ENCODE measurements at regions not wholly inside any gene's neighbourhood (a gene's known extent, or its start where the extent isn't known, plus 50 kb on each side); places are given as distances from the start of the nearest gene placed in this dataset.

- no peak for DNase-seq (ENCODE audit: low read depth)
These were observed 442.7 kb upstream of the CDH8 start for GRCh38 chr16:62478903-62479458.

DNA sequence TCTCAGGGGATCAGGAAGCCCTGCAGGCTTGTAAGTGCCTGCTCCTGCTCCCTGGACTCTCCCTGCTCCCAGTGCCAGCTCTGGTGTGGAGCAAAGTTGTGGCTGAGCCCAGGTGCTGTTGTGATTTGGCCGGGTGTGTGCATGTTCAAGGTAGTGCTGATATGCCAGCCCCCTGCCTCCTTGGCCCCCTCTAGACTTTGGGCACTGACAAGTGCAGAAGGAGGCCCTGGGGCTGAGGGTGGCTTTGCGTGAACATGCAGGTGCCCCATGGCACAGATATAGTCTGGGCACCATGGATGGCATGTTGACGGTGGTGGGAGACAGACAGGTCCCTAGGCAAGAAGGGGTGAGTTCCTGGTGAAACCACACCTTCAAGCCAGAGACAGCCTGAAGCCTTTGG lies 441.6 kb upstream of the CDH8 start:
- no peak for DNase-seq (ENCODE audit: low read depth)

DNA sequence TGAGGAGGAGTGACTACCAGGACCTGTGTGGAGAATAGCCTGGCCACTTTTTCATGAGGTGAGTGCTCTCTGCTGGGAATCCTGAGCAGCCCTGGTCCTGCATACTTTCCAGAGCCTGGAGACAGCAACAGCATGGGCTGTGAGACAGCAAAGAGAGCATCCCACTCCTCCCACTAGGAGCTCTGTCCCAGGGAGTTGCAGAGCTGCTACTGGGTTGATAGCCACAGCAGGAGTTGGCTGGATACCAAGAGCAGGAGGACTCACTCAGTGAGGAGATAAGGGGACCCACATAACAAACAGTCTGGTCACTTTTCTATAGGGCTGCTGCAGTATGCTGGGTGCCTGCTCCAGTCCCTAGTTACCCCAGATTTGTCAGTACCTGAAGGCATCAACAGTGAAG lies 439.3 kb upstream of the CDH8 start:
- DNase-seq (ENCODE audit: low read depth), result no peak

DNA sequence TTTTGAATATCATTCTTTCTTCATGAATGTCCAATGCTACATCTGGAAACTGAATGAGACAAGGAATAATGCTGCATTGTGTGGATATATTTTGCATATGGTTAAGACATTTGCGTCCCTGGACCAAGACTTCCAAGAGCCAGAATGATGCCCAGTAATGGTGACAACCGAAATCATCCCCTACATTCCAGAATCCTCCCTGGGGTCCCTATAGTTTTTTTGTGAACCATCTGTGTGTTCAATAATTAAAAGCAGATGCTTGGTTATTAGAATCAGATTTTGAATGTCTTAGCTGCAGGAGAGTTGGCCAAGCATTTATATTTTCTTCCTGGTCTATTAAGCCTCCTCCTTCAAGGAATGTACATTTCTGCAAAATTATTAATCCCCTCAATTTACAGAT lies 426.7 kb upstream of the CDH8 start:
- no peak for DNase-seq (ENCODE audit: low read depth)

GRCh38 chr16:62450291-62450690 lies 414.1 kb upstream of the CDH8 start:
- no peak for DNase-seq (ENCODE audit: low read depth)

- no peak for DNase-seq (ENCODE audit: low read depth)
These were observed 409.7 kb upstream of the CDH8 start for GRCh38 chr16:62445909-62446308.

GRCh38 chr16:62424206-62424605 lies 388.0 kb upstream of the CDH8 start:
- no peak for DNase-seq (ENCODE audit: low read depth)

- no peak for DNase-seq (ENCODE audit: low read depth)
These were observed 372.5 kb upstream of the CDH8 start for GRCh38 chr16:62408760-62409159.

- no peak for DNase-seq (ENCODE audit: low read depth)
These were observed 370.1 kb upstream of the CDH8 start for GRCh38 chr16:62406387-62406786.

DNA sequence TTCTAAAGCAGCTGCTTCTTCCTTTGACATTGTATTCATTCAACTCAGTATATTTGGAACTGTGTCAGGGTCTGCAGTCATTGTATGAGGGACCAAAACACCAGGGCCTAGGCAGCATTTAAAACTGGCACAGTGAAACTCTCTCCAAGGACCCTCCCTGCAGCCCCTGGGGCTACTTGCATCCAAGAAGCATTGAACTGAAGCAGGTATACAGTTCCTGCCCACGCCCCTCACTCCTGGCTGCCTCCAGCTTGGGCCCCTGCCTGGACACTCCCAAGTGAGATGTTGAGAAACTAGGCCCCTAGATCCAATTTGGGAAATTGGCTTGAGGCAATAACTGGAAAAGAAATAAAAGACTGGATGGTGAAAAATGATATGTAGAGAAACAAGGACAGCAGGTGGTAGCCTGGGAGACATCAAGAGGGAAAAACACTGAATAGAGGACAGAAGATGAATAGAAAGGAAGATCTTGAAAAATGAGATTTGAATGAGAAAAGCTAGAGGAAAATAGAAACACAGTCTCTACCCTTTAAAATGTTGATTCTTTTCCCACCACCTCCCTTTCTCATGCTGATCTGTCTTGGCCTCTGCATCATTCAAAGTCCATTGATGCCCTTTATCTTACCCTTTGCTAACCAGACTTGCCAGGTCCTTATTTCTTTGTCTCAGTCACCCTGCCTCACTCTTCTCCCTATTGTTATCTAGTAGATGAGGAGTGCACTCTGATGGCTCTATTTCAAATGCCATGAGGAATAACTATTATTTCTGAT lies 368.8 kb upstream of the CDH8 start:
- DNase-seq (ENCODE audit: low read depth), result no peak

GRCh38 chr16:62392698-62393097 lies 356.5 kb upstream of the CDH8 start:
- DNase-seq (ENCODE audit: low read depth), result no peak

DNA sequence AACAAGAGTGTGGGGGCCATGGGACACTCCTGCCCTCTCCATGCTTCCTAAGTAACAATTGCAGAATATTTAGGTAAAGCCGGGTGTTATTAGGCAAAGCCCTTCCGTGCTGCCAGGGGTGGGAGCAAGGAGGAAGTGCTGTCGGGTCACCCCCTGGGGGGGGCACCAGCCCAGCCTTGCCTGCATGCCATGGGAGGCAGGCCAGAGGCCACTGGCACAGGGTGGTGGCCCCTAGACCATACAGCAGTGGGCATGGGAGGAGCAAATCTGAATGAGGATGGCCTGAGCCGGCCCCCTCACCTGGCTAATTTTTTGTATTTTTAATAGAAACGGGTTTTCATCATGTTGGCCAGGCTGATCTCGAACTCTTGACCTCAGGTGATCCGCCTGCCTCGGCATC lies 355.7 kb upstream of the CDH8 start:
- no peak for DNase-seq (ENCODE audit: low read depth)

- DNase-seq (ENCODE audit: low read depth), result no peak
These were observed 354.9 kb upstream of the CDH8 start for GRCh38 chr16:62391134-62391533.

DNA sequence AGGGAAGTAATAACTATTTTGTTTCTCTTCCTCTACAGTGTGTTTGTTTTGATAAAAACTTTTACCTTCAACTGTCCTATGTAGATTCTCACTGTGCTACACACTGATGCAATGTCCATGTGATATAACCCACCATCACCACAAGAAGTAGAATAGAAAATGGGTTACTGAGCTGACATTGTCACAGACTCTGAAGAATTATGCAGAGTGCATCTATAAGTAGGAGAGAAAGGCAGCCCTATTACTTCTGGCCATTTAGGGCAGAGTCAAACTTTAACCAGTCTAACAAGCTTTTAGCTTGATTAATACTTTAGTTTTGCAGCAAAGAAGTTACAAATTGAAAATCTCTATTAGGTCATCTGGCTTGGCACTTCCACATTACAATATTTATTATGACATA lies 354.0 kb upstream of the CDH8 start:
- DNase-seq (ENCODE audit: low read depth), result no peak

DNA sequence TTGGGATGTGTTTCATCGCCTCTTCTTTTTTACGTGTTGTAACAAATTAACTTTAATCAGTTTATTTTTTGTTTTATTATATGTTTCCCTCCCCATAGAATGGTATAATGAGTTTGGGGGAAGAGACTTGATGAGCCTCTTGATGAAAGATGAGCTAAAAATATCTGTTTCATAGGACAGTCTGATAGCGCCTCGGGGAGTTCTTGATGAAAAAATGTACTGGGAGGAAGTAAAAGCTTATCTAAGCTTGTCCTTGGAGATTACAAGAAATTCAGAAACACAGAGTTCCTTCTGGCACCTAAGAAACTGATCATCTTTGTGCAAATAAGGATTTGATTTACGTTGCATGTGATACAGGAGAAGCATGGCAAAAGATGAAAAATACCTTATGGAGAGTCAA lies 350.2 kb upstream of the CDH8 start:
- DNase-seq (ENCODE audit: low read depth), result no peak

GRCh38 chr16:62383941-62384340 lies 347.7 kb upstream of the CDH8 start:
- no peak for DNase-seq (ENCODE audit: low read depth)

DNA sequence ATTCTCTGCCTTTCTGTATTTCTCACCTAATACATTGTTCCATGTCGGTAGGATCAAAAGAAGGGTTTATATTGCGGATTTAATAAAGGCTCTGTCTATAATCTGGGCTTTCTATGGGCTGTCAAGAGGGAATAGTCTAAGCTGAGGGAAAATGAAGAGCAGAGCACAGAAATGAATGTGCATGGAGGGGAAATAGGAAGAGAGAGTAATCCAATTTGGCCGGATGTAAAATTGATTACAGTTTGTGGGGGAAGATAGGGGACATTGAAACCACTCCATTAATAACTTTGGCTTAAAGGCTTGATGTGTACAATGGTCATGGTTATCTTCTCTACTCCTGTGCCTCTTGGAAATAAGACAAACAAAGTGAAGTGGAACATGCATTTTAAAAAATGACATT lies 334.2 kb upstream of the CDH8 start:
- DNase-seq (ENCODE audit: low read depth), result no peak

DNA sequence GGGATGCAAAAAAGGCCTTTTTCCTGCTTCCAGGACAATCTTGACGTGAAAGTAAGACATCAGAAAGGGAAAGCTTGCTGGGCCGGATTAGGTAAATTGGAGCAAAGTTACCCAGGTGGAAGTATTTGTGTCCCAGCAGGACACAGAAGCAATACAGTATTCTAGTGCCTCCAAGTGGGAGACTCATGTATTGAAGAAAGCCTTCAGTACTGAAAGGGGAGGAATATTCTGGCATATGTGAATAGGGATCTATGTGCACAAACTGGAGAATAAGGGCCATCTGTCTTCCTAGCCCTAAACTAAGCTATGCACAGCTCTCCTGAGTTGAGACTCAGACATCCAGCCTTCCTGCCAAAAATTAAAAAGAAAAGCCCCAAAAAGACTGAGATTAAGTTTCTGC lies 327.3 kb upstream of the CDH8 start:
- DNase-seq (ENCODE audit: low read depth), result no peak

GRCh38 chr16:62353355-62353754 lies 317.1 kb upstream of the CDH8 start:
- no peak for DNase-seq (ENCODE audit: low read depth)

DNA sequence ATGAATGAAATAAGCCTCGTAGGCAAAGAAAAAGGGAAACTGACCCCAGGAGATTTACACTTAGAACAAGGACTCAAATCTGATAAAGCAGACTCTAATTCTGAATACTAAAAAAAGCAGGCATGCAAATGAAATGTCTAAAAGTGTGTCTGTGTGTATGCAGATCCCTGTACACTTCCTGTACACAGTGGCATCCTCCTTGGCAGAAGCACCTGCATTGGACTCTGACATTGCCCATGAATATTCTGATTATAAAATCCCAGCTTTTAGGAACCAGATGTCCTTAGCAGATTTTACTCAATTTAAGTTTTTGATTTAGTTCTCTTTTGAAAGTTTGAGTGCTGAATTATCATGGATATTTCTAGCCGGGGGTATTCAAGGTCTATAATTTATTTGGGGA lies 306.0 kb upstream of the CDH8 start:
- no peak for DNase-seq (ENCODE audit: low read depth)

- no peak for DNase-seq (ENCODE audit: low read depth)
These were observed 299.1 kb upstream of the CDH8 start for GRCh38 chr16:62335356-62335755.

DNA sequence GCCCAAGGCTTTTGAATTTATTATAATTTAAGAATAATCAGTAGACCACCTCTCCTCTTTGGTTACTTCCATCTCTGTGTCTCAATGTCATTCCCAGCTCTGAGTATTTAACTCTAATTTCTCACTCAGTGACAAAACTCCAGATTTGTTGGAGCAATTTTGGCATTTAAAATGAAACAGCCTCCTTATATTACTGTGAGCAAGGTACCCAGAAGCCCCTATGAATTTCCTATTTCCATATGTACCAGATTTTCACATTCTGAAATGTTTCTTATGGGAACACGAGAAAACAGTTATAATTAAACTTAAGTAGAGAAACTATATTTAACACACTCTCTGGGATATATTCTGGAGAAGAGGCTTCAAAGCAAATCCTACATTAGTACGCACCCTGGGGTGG lies 285.4 kb upstream of the CDH8 start:
- DNase-seq (ENCODE audit: low read depth), result no peak

- DNase-seq (ENCODE audit: low read depth), result no peak
These were observed 262.4 kb upstream of the CDH8 start for GRCh38 chr16:62298600-62298999.

All from HT1080 (cell line).